Endothelial cell of umbilical vein (primary cell): ENCODE measurements at regions not wholly inside any gene's neighbourhood (a gene's known extent, or its start where the extent isn't known, plus 50 kb on each side); places are given as distances from the start of the nearest gene placed in this dataset.

Experiments used
- BruUV-seq: library from RNA; stranded (reverse); fragments of 400-500 nt; replicated peaks from 2 replicates; lab custom pipeline; 2021; lab: Mats Ljungman, UMichigan
- CTCF ChIA-PET: fragments of 300-600, 350-600 bp; sonication (Branson Sonifier 250); formaldehyde crosslinking; loops from one replicate; lab custom pipeline; 2021; ENCODE audit warnings: antibody characterized with exemption, inconsistent platforms; lab: Charles Lee
- POLR2A ChIA-PET: fragments of 300-600, 350-600 bp; sonication (Branson Sonifier 250); formaldehyde crosslinking; loops from one replicate; lab custom pipeline; 2021; ENCODE audit warnings: antibody characterized with exemption, inconsistent platforms; lab: Charles Lee
- DNase-seq: peaks from one replicate; pipeline ENCODE4 v3.0.0-alpha.2; 2011; ENCODE audit warnings: low read depth, low spot score
- FAIRE-seq: peaks from 2 replicates; lab custom pipeline; 2011; peaks lifted over from hg19 to GRCh38; lab: Jason Lieb, UNC
- H2AFZ ChIP-seq: 2 replicates; pipeline ENCODE4 v1.6.0; 2012; ENCODE audit warnings: low read depth, low read length, control low read depth, inconsistent platforms
- H3K27ac ChIP-seq: 2 replicates; pipeline ENCODE4 v1.5.1; 2011; ENCODE audit warnings: low read depth, mild to moderate bottlenecking, control low read depth, low read length, moderate library complexity; ENCODE audit not compliant: insufficient read depth
- H3K27me3 ChIP-seq, 2 experiments: 2 replicates each; pipeline versions ENCODE4 v1.6.0 to v1.6.1; 2011; ENCODE audit warnings: low read length in 2 of 2, mixed read lengths in 1 of 2; ENCODE audit not compliant: control insufficient read depth in 2 of 2, insufficient read depth in 2 of 2
- H3K36me3 ChIP-seq, 2 experiments: 2 replicates in 1 of 2; 3 replicates in 1 of 2; pipeline ENCODE4 v1.5.1; 2011; ENCODE audit warnings: low read length in 2 of 2, mild to moderate bottlenecking in 1 of 2, moderate library complexity in 1 of 2; ENCODE audit not compliant: control insufficient read depth in 2 of 2, insufficient read depth in 2 of 2; ENCODE audit errors: extremely low read depth in 1 of 2
- H3K4me1 ChIP-seq: 3 replicates; pipeline ENCODE4 v1.5.1; 2011; ENCODE audit warnings: mild to moderate bottlenecking, low read length; ENCODE audit not compliant: control insufficient read depth, insufficient read depth; ENCODE audit errors: extremely low read depth
- H3K4me2 ChIP-seq: 2 replicates; pipeline ENCODE4 v1.6.1; 2011; ENCODE audit warnings: low read length, control low read depth, mixed read lengths; ENCODE audit not compliant: insufficient read depth
- H3K4me3 ChIP-seq, 3 experiments: fragments of 200-600 bp in 1 of 3; sonication (generic), shearing (Covaris generic) in 1 of 3; replicated peaks in 1 of 3; 2 replicates each; pipeline ENCODE4 v1.5.1; 2011 to 2016; ENCODE audit warnings: control low read depth in 3 of 3, low read length in 3 of 3, mild to moderate bottlenecking in 2 of 3, inconsistent platforms in 1 of 3, low read depth in 1 of 3, moderate library complexity in 1 of 3; ENCODE audit not compliant: insufficient read depth in 1 of 3
- H3K79me2 ChIP-seq: 2 replicates; pipeline ENCODE4 v1.6.0; 2012; ENCODE audit warnings: low read length, inconsistent platforms; ENCODE audit not compliant: control insufficient read depth, insufficient read depth
- H3K9ac ChIP-seq: replicated peaks from 2 replicates; pipeline ENCODE3; 2011; ENCODE audit warnings: low read length, control low read depth; ENCODE audit not compliant: insufficient read depth; ENCODE audit errors: extremely low read depth
- H3K9me1 ChIP-seq: replicated peaks from 3 replicates; pipeline ENCODE4 v1.6.0; 2011; ENCODE audit warnings: mild to moderate bottlenecking, low read length; ENCODE audit not compliant: control insufficient read depth, insufficient read depth; ENCODE audit errors: extremely low read depth
- H3K9me3 ChIP-seq: replicated peaks from 2 replicates; pipeline ENCODE4 v1.5.1; 2012; ENCODE audit warnings: low read length, inconsistent platforms; ENCODE audit not compliant: control insufficient read depth, insufficient read depth
- H4K20me1 ChIP-seq: replicated peaks from 2 replicates; pipeline ENCODE3; 2011; ENCODE audit warnings: mild to moderate bottlenecking, low read length; ENCODE audit not compliant: control insufficient read depth, insufficient read depth; ENCODE audit errors: extremely low read depth
- EZH2 ChIP-seq: IDR thresholded peaks from 2 replicates; pipeline ENCODE4 v1.6.1; 2012; ENCODE audit warnings: borderline replicate concordance, low read depth, mild to moderate bottlenecking, moderate library complexity, low read length, inconsistent platforms; ENCODE audit not compliant: severe bottlenecking
- FOS ChIP-seq: IDR thresholded peaks from 2 replicates; pipeline ENCODE4 v1.6.1; 2011; ENCODE audit warnings: mild to moderate bottlenecking, low read length, moderate library complexity, borderline replicate concordance; ENCODE audit not compliant: insufficient read depth
- GATA2 ChIP-seq: IDR thresholded peaks from 2 replicates; pipeline ENCODE4 v1.7.0; 2011; ENCODE audit warnings: low read depth, mild to moderate bottlenecking, moderate library complexity, mixed read lengths, low read length; ENCODE audit not compliant: insufficient read length, insufficient read depth
- JUN ChIP-seq: IDR thresholded peaks from 2 replicates; pipeline ENCODE4 v1.6.1; 2011; ENCODE audit warnings: borderline replicate concordance, low read depth; ENCODE audit not compliant: insufficient read length, insufficient read depth
- MYC ChIP-seq: IDR thresholded peaks from one replicate; pipeline ENCODE4 v1.6.1; 2011; ENCODE audit warnings: mild to moderate bottlenecking, low read depth, low read length
- POLR2A ChIP-seq: IDR thresholded peaks from 2 replicates; pipeline ENCODE4 v1.6.1; 2012; ENCODE audit warnings: low read depth, mild to moderate bottlenecking, control low read depth, low read length
- POLR2AphosphoS5 ChIP-seq: IDR thresholded peaks from 2 replicates; pipeline ENCODE4 v1.6.1; 2012; ENCODE audit warnings: low read depth, mild to moderate bottlenecking, control low read depth, low read length, moderate library complexity; ENCODE audit not compliant: insufficient read depth
- dilution Hi-C: fragments of 300-500 bp; cut with MboI; formaldehyde crosslinking; loops from one replicate; pipeline ENCODE4 v1.15.0; 2019; ENCODE audit warnings: low sequenced_read_pairs; ENCODE audit not compliant: extremely low pct_ligation_motif_present
- intact Hi-C: fragments of 100-400 bp; cut with micrococcal nuclease; formaldehyde crosslinking; loops from one replicate; pipeline ENCODE4 v1.10.0; 2022
- TF ChIP-seq, protein P1 (sequence below), 2 donors: IDR thresholded peaks; 1 replicate in 1 of 2; 2 replicates in 1 of 2; pipeline ENCODE4 v1.5.1; 2011; ENCODE audit warnings: low read length in 2 of 2, mild to moderate bottlenecking in 2 of 2, moderate library complexity in 2 of 2, control low read depth in 1 of 2, inconsistent platforms in 1 of 2, low read depth in 1 of 2; ENCODE audit not compliant: insufficient read depth in 1 of 2; ENCODE audit errors: extremely low read depth in 1 of 2

- Histone ChIP-seq H3K36me3 (no peaks in the 10 kb centered on the region), H3K27me3 (no peaks in the 10 kb centered on the region), H4K20me1 (no peaks in the 10 kb centered on the region), H3K27ac (no peak overlapping the region), H3K9me3 (no peaks in the 10 kb centered on the region), H3K9ac (no peak overlapping the region), H3K79me2 (no peaks in the 10 kb centered on the region), H3K4me2 (no peak overlapping the region), H3K9me1 (no peaks in the 10 kb centered on the region), H3K4me3 (no peak overlapping the region), H3K4me1 (no peaks in the 10 kb centered on the region), H2AFZ (no peak overlapping the region)
- no peak for DNase-seq
- ChIA-PET POLR2A (no interaction called here), CTCF (interaction anchor here (0.9 kb wide), 1 partner anchor 22 kb away, joined by 4 read pairs; no protein-coding TSS in a partner anchor)
- dilution Hi-C loops (no loop called here), intact Hi-C loops (no loop called here)
- TF ChIP-seq JUN (no peak), MYC (no peak), FOS (no peak), POLR2A (no peak), POLR2AphosphoS5 (no peak), EZH2 (no peak), GATA2 (no peak)
- TF ChIP-seq, protein P1, sequence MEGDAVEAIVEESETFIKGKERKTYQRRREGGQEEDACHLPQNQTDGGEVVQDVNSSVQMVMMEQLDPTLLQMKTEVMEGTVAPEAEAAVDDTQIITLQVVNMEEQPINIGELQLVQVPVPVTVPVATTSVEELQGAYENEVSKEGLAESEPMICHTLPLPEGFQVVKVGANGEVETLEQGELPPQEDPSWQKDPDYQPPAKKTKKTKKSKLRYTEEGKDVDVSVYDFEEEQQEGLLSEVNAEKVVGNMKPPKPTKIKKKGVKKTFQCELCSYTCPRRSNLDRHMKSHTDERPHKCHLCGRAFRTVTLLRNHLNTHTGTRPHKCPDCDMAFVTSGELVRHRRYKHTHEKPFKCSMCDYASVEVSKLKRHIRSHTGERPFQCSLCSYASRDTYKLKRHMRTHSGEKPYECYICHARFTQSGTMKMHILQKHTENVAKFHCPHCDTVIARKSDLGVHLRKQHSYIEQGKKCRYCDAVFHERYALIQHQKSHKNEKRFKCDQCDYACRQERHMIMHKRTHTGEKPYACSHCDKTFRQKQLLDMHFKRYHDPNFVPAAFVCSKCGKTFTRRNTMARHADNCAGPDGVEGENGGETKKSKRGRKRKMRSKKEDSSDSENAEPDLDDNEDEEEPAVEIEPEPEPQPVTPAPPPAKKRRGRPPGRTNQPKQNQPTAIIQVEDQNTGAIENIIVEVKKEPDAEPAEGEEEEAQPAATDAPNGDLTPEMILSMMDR (IDR thresholded peaks at IDR 0.05; ENCODE audit: extremely low read depth in 1 of 2, insufficient read depth in 1 of 2, low read depth in 1 of 2, low read length in 2 of 2): no peak
- FAIRE-seq: no peak
- no TSS peak for BruUV-seq
Observed at GRCh38 chr2:20934236-20934635, 109.6 kb downstream of the APOB start.
